ENCODE measurements at regions not wholly inside any gene's neighbourhood (a gene's known extent, or its start where the extent isn't known, plus 50 kb on each side); places are given as distances from the start of the nearest gene placed in this dataset.
A peak's percentile ranks its signal among the peaks of the same experiment; 100 is the strongest.

GRCh38 chr13:39941911-39942551 is 286.6 kb downstream of the COG6 start:
- no peak for DNase-seq

GRCh38 chr13:39942552-39943273 is 287.3 kb downstream of the COG6 start:
- DNase-seq = peak; percentile 63

GRCh38 chr13:39943711-39944110 is 288.2 kb downstream of the COG6 start:
- no peak for DNase-seq

- no peak for DNase-seq
These were observed 289.8 kb downstream of the COG6 start for GRCh38 chr13:39945226-39945625.

- no peak for DNase-seq
These were observed 291.3 kb downstream of the COG6 start for GRCh38 chr13:39946769-39947168.

- no peak for DNase-seq
These were observed 295.8 kb downstream of the COG6 start for GRCh38 chr13:39951301-39951700.

GRCh38 chr13:39952249-39953233 is 297.1 kb downstream of the COG6 start:
- DNase-seq = no peak

GRCh38 chr13:39954476-39954875 is 299.0 kb downstream of the COG6 start:
- no peak for DNase-seq

GRCh38 chr13:39955560-39955959 is 300.1 kb downstream of the COG6 start:
- no peak for DNase-seq

- peak; percentile 13 for DNase-seq
These were observed 300.6 kb downstream of the COG6 start for GRCh38 chr13:39956036-39956435.

- DNase-seq = no peak
These were observed 302.6 kb downstream of the COG6 start for GRCh38 chr13:39957868-39958677.

GRCh38 chr13:39959497-39960144 is 304.2 kb downstream of the COG6 start:
- no peak for DNase-seq

- DNase-seq = no peak
These were observed 304.7 kb downstream of the COG6 start for GRCh38 chr13:39960191-39960590.

GRCh38 chr13:39961036-39961435 is 305.6 kb downstream of the COG6 start:
- no peak for DNase-seq

GRCh38 chr13:39963612-39964011 is 308.1 kb downstream of the COG6 start:
- DNase-seq = no peak

GRCh38 chr13:39965309-39965708 is 309.8 kb downstream of the COG6 start:
- no peak for DNase-seq

- no peak for DNase-seq
These were observed 311.9 kb downstream of the COG6 start for GRCh38 chr13:39967199-39967959.

GRCh38 chr13:39968646-39969475 is 313.4 kb downstream of the COG6 start:
- DNase-seq = no peak

- no peak for DNase-seq
These were observed 314.9 kb downstream of the COG6 start for GRCh38 chr13:39970177-39970846.

- no peak for DNase-seq
These were observed 316.1 kb downstream of the COG6 start for GRCh38 chr13:39971526-39971925.
